DND-41 (cell line): ENCODE measurements at regions not wholly inside any gene's neighbourhood (a gene's known extent, or its start where the extent isn't known, plus 50 kb on each side); places are given as distances from the start of the nearest gene placed in this dataset.

Source experiments
- EZH2 ChIP-seq: IDR thresholded peaks from 3 replicates; pipeline ENCODE4 v1.6.1; 2012; ENCODE audit warnings: borderline replicate concordance, low read depth, mild to moderate bottlenecking, moderate library complexity, low read length, inconsistent platforms; ENCODE audit not compliant: severe bottlenecking
- TF ChIP-seq, protein P1 (sequence below): IDR thresholded peaks from 2 replicates; pipeline ENCODE4 v1.5.1; 2012; ENCODE audit warnings: borderline replicate concordance, low read length, moderate library complexity, mild to moderate bottlenecking; ENCODE audit not compliant: poor library complexity, severe bottlenecking; ENCODE audit errors: extremely low read depth

- TF ChIP-seq, protein P1, sequence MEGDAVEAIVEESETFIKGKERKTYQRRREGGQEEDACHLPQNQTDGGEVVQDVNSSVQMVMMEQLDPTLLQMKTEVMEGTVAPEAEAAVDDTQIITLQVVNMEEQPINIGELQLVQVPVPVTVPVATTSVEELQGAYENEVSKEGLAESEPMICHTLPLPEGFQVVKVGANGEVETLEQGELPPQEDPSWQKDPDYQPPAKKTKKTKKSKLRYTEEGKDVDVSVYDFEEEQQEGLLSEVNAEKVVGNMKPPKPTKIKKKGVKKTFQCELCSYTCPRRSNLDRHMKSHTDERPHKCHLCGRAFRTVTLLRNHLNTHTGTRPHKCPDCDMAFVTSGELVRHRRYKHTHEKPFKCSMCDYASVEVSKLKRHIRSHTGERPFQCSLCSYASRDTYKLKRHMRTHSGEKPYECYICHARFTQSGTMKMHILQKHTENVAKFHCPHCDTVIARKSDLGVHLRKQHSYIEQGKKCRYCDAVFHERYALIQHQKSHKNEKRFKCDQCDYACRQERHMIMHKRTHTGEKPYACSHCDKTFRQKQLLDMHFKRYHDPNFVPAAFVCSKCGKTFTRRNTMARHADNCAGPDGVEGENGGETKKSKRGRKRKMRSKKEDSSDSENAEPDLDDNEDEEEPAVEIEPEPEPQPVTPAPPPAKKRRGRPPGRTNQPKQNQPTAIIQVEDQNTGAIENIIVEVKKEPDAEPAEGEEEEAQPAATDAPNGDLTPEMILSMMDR = no peak
- no peak for TF ChIP-seq EZH2
These were observed 197.5 kb downstream of the NAF1 start for GRCh38 chr4:162969194-162969593.
